NCI-H524 treated with DMSO at 0.1 percent for 48 hours (cell line): ENCODE measurements at regions not wholly inside any gene's neighbourhood (a gene's known extent, or its start where the extent isn't known, plus 50 kb on each side); places are given as distances from the start of the nearest gene placed in this dataset.
A peak's percentile ranks its signal among the peaks of the same experiment; 100 is the strongest.
"Not testable (repeated sequence)": the region's sequence is repeated elsewhere in the genome, so short reads cannot be mapped to it uniquely, and the experiment has no call there.

Experiments used
- DNase-seq: peaks from one replicate; lab custom pipeline; 2025; lab: John Stamatoyannopoulos, UW

DNA sequence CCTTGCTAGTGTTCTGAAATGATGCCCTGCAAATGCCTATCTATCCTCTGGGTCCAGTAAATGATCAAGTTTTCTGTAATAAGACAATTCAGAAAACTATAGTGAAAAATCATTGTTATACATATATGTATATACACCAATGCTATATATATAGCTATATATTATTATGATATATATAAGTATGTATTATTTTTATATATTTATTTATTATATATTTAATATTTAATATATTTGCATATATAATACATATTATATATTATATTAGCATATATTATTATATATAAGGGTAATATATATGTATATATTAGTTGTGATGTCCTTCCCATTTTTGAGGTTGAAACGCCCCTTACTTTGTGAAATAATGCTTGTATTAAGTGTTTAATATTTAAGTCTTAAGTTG, 181.4 kb upstream of the CACNA2D1 start:
- DNase-seq, result no peak

- DNase-seq, result no peak
Measured at GRCh38 chr7:82624337-82624736, 180.8 kb upstream of the CACNA2D1 start.

- DNase-seq, result no peak
Measured at GRCh38 chr7:82623812-82624211, 180.2 kb upstream of the CACNA2D1 start.

GRCh38 chr7:82617156-82617555, 173.6 kb upstream of the CACNA2D1 start:
- DNase-seq, result no peak

- no peak for DNase-seq
Measured at GRCh38 chr7:82616059-82616728, 172.6 kb upstream of the CACNA2D1 start.

DNA sequence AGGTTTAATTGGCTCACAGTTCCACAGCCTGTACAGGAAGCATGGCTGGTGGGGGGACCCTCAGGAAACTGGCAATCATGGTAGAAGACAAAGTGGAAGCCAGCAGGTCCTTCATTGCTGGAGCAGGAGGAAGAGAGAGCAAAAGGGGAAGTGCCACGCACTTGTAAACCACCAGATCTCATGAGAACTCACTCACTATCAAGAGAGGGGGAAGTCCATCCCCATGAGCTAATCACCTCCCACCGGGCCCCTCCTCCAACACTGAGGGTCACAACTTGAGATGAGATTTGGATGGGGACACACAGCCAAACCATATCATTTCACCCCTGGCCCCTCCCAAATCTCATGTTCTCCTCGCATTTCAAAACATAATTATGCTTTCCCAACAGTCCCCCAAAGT, 171.9 kb upstream of the CACNA2D1 start:
- no peak for DNase-seq

DNA sequence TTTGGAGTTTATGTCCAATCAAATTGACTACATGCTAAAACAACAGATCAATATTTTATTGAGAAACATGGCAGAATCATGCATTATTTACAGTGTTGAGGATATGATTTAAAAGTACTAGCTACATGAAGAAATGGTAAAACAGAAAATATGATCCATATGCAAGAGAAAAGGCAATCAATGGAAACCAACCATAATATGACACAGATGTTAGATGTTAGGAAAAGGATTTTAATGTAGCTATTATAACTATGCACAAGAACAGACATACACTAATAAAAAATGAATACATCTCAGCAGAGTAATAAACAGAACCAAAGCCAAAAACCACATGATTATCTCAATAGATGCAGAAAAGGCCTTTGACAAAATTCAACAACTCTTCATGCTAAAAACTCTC, 166.2 kb upstream of the CACNA2D1 start:
- DNase-seq, result no peak

- no peak for DNase-seq
Measured at GRCh38 chr7:82605247-82605864, 161.8 kb upstream of the CACNA2D1 start.

DNA sequence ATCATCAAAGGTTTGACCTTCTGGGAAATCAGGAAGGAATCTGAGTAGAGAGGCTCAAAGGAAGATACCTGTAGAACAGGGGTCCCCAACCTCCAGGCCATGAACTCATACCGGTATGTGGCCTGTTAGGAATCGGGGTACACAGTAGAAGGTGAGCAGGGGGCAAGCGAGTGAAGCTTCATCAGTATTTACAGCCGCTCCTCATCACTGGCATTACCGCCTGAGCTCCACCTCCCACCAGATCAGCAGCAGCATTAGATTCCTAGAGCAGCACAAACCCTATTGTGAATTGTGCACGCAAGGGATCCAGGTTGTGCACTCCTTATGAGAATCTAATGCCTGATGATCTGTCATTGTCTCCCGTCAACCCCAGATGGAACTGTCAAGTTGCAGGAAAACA, 158.5 kb upstream of the CACNA2D1 start:
- DNase-seq, result no peak

DNA sequence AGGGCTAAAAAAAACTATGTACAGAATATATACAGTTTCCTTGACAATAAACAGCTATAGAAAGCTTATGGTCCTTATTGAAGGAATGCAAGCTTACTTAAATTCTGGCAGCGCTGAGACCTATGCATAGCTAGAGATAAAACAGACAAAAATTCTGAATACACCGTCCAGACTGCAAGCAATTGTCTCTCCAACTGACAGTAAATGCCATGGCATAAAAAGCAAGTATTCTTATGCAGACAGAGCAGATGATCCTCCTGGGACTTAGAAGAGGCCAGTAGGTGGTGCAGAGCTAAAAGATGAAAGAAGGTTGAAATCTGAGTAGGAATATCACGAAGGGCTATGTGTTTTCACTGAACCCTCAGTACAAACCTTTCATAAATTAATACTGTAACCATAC, 157.0 kb upstream of the CACNA2D1 start:
- peak; percentile 45 for DNase-seq

- no peak for DNase-seq
Measured at GRCh38 chr7:82599895-82600294, 156.3 kb upstream of the CACNA2D1 start.

DNA sequence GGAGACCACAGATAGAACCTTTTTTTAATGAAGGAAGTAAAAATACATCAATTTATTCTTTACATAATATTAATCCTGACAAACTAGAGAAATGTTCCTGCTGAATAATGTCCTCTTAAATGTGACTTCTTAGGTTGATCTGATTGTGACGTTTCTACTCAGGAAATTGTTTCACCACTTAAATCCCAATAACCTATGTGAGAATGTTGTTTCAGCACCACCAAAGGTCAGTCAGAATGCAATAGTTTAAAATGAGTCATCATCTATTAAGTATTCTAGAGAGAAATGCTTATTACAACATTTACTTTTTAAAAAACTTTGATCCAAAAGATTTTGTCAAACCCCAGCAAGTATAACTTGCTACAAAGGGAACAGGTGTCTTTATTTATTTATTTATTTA, 155.4 kb upstream of the CACNA2D1 start:
- no peak for DNase-seq

GRCh38 chr7:82595795-82596194, 152.2 kb upstream of the CACNA2D1 start:
- not testable (repeated sequence) for DNase-seq

GRCh38 chr7:82595176-82595575, 151.6 kb upstream of the CACNA2D1 start:
- no peak for DNase-seq

- DNase-seq, result no peak
Measured at GRCh38 chr7:82594665-82595064, 151.1 kb upstream of the CACNA2D1 start.

DNA sequence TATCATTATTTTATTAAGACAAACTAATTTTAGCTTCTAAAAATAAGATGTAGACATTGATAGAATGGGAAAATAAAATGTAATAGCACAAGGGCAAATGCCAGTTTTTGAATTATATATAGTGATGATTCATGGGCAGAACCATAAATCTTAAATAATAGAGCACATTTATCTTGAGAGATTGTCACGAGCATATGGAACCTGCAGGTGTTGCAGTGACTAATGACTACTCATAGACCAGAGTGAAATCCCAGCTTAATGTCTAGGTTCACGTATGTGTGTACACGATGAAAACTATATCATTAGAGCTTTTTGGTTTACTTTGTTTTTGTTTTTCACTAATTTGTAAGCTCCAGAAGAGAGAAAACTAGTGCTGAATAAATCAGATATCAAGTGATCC, 150.2 kb upstream of the CACNA2D1 start:
- DNase-seq, result peak; percentile 67

GRCh38 chr7:82592416-82592815, 148.8 kb upstream of the CACNA2D1 start:
- no peak for DNase-seq

- DNase-seq, result no peak
Measured at GRCh38 chr7:82579047-82579446, 135.5 kb upstream of the CACNA2D1 start.

- no peak for DNase-seq
Measured at GRCh38 chr7:82578430-82578829, 134.9 kb upstream of the CACNA2D1 start.

GRCh38 chr7:82572195-82572880, 128.8 kb upstream of the CACNA2D1 start:
- no peak for DNase-seq

- not testable (repeated sequence) for DNase-seq
Measured at GRCh38 chr7:82571047-82571446, 127.5 kb upstream of the CACNA2D1 start.

- DNase-seq, result no peak
Measured at GRCh38 chr7:82567841-82568240, 124.3 kb upstream of the CACNA2D1 start.

DNA sequence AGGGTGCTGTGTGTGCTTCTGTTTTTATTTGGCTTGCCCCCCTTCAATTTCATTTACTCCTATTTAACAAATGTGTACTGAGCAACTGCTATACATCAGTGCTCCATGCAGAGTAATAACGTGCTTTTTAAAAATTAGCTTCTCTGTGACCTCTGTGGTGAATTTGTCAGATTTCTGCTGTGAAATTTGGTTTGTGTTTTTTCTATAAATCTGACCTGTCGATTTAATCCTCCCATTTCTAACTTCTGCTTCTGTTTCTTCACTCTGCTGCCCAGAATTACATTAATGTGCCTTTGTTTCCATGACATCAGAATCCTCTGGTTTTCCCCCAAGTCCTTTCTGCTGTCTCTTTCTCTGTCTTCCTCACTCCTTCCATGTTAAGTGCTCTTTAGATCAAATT, 123.8 kb upstream of the CACNA2D1 start:
- DNase-seq, result no peak
